ENCODE measurements at regions not wholly inside any gene's neighbourhood (a gene's known extent, or its start where the extent isn't known, plus 50 kb on each side); places are given as distances from the start of the nearest gene placed in this dataset.

DNA sequence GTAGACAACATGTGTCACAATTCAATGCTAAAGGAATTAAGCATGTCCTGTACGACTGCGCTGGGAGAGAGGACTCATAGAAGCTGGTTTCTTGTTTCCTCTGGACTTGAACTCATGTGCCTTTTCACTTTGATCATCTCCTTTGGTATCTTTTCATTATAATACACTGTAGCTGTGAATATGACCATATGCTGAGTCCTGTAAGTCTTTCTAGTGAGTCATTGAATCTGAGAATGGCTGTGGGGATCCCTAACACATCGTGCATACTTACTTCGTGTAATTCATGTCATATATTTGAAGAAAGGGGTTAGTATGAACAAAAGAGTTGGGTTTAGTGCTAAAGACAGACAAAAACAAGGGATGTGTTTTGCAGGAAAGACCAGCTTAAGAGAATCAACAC lies 148.1 kb upstream of the RUNX1 start:
- intact Hi-C loops (cut with micrococcal nuclease) = no loop called here
- Histone ChIP-seq H3K9ac (ENCODE audit: insufficient read depth, low read length, poor library complexity, severe bottlenecking) (no peak overlapping the region), H3K4me1 (ENCODE audit: control insufficient read depth in 1 of 2, insufficient read depth in 2 of 2, low read length in 2 of 2) (peaks cover 0 to 17% of the 10 kb centered on the region in 2 donors), H3K27me3 (ENCODE audit: control insufficient read depth in 2 of 2, insufficient read depth in 2 of 2, low read length in 2 of 2) (no peaks in the 10 kb centered on the region), H3K27ac (ENCODE audit: low read depth in 1 of 2, low read length in 2 of 2) (no peak overlapping the region), H3K79me2 (ENCODE audit: insufficient read depth, low read length) (no peaks in the 10 kb centered on the region), H3K36me3 (replicated peaks in 1 of 2; ENCODE audit: control insufficient read depth in 1 of 2, insufficient read depth in 2 of 2, low read length in 2 of 2) (no peaks in the 10 kb centered on the region), H3K4me3 (replicated peaks in 1 of 3; ENCODE audit: low read depth in 2 of 3, low read length in 3 of 3) (no peak overlapping the region), H4K20me1 (ENCODE audit: insufficient read depth, low read length) (no peaks in the 10 kb centered on the region), H2AFZ (ENCODE audit: insufficient read depth, low read depth, low read length, poor library complexity, severe bottlenecking) (no peak overlapping the region), H3K4me2 (replicated peaks; ENCODE audit: extremely low read depth, low read length, poor library complexity, severe bottlenecking) (no peak overlapping the region), H3K9me3 (replicated peaks in 1 of 2; ENCODE audit: control insufficient read depth in 1 of 2, insufficient read depth in 1 of 2, low read length in 2 of 2) (peaks cover 0 to 2% of the 10 kb centered on the region in 2 donors)
- Mint-ChIP-seq H3K36me3 (no peaks in the 10 kb centered on the region), H3K4me1 (peaks cover 5% of the 10 kb centered on the region), H3K4me3 (no peak overlapping the region), H3K27ac (no peak overlapping the region), H3K9me3 (peaks cover 5 to 19% (median 11%) of the 10 kb centered on the region in 7 donors), H3K27me3 (ENCODE audit: low read depth in 3 of 3) (peaks cover 0 to 2% (median 0%) of the 10 kb centered on the region in 3 donors)
- no peak for DNase-seq
- 95% methylated on average over 4 of the region's 4 CpGs for WGBS (ENCODE audit: insufficient coverage)
- TF ChIP-seq, protein P1, sequence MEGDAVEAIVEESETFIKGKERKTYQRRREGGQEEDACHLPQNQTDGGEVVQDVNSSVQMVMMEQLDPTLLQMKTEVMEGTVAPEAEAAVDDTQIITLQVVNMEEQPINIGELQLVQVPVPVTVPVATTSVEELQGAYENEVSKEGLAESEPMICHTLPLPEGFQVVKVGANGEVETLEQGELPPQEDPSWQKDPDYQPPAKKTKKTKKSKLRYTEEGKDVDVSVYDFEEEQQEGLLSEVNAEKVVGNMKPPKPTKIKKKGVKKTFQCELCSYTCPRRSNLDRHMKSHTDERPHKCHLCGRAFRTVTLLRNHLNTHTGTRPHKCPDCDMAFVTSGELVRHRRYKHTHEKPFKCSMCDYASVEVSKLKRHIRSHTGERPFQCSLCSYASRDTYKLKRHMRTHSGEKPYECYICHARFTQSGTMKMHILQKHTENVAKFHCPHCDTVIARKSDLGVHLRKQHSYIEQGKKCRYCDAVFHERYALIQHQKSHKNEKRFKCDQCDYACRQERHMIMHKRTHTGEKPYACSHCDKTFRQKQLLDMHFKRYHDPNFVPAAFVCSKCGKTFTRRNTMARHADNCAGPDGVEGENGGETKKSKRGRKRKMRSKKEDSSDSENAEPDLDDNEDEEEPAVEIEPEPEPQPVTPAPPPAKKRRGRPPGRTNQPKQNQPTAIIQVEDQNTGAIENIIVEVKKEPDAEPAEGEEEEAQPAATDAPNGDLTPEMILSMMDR (IDR thresholded peaks at IDR 0.05) = no peak

DNA sequence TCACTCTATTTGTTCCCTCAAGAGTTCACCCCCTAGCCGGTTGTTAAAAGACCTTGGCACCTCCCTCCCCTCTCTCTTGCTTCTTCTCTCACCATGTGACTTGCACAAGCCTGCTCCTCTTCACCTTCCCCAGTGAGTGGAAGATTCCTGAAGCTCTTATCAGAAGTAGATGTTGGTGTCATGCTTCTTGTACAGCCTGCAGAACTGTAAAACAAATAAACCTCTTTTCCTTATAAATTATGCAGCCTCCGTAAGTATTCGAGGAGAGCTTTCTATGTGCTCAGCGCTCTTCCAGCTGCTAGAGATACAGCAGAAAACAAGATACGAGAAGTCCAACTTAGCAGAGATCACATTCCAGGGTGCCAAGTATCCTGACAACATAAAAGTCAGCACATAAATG lies 147.0 kb upstream of the RUNX1 start:
- H3K9me3 Mint-ChIP-seq = peaks cover 5 to 19% (median 11%) of the 10 kb centered on the region in 7 donors
- H3K27me3 Mint-ChIP-seq (ENCODE audit: low read depth in 3 of 3) = no peaks in the 10 kb centered on the region
- no peak overlapping the region for H3K27ac Mint-ChIP-seq
- H3K27ac ChIP-seq (ENCODE audit: low read depth in 1 of 2, low read length in 2 of 2) = no peak overlapping the region
- WGBS (ENCODE audit: insufficient coverage) = 93% methylated on average over 3 of the region's 5 CpGs
- no peaks in the 10 kb centered on the region for H3K36me3 ChIP-seq (replicated peaks in 1 of 2; ENCODE audit: control insufficient read depth in 1 of 2, insufficient read depth in 2 of 2, low read length in 2 of 2)
- H3K4me2 ChIP-seq (replicated peaks; ENCODE audit: extremely low read depth, low read length, poor library complexity, severe bottlenecking) = no peak overlapping the region
- H2AFZ ChIP-seq (ENCODE audit: insufficient read depth, low read depth, low read length, poor library complexity, severe bottlenecking) = no peak overlapping the region
- H3K27me3 ChIP-seq (ENCODE audit: control insufficient read depth in 2 of 2, insufficient read depth in 2 of 2, low read length in 2 of 2) = no peaks in the 10 kb centered on the region
- TF ChIP-seq, protein P1 (IDR thresholded peaks at IDR 0.05) = no peak
- peaks cover 0 to 6% of the 10 kb centered on the region in 2 donors for H3K4me1 ChIP-seq (ENCODE audit: control insufficient read depth in 1 of 2, insufficient read depth in 2 of 2, low read length in 2 of 2)
- intact Hi-C loops (cut with micrococcal nuclease) = no loop called here
- no peaks in the 10 kb centered on the region for H3K79me2 ChIP-seq (ENCODE audit: insufficient read depth, low read length)
- H3K4me1 Mint-ChIP-seq = no peaks in the 10 kb centered on the region
- H3K4me3 Mint-ChIP-seq = no peak overlapping the region
- H3K9me3 ChIP-seq (replicated peaks in 1 of 2; ENCODE audit: control insufficient read depth in 1 of 2, insufficient read depth in 1 of 2, low read length in 2 of 2) = peaks cover 0 to 2% of the 10 kb centered on the region in 2 donors
- no peak overlapping the region for H3K9ac ChIP-seq (ENCODE audit: insufficient read depth, low read length, poor library complexity, severe bottlenecking)
- no peaks in the 10 kb centered on the region for H3K36me3 Mint-ChIP-seq
- DNase-seq = no peak
- H3K4me3 ChIP-seq (replicated peaks in 1 of 3; ENCODE audit: low read depth in 2 of 3, low read length in 3 of 3) = no peak overlapping the region
- H4K20me1 ChIP-seq (ENCODE audit: insufficient read depth, low read length) = no peaks in the 10 kb centered on the region

All from CD14-positive monocyte (primary cell).